Activated naive CD4-positive, alpha-beta T cell treated with anti-CD3 and anti-CD28 coated beads for 36 hours (primary cell): ENCODE measurements at regions not wholly inside any gene's neighbourhood (a gene's known extent, or its start where the extent isn't known, plus 50 kb on each side); places are given as distances from the start of the nearest gene placed in this dataset.
"Not testable (repeated sequence)": the region's sequence is repeated elsewhere in the genome, so short reads cannot be mapped to it uniquely, and the experiment has no call there.

Experiments used
- CTCF ChIA-PET: fragments of 350-600 bp; sonication (Branson Sonifier 250); formaldehyde crosslinking; loops from one replicate; lab custom pipeline; 2021; ENCODE audit warnings: antibody characterized with exemption; lab: Charles Lee
- DNase-seq: peaks from one replicate; pipeline ENCODE4 v3.0.0-alpha.2; 2020
- H3K27ac Mint-ChIP-seq: one replicate; pipeline ENCODE4 v1.8.0; 2021; ENCODE audit warnings: mild to moderate bottlenecking, mixed read lengths
- H3K27me3 Mint-ChIP-seq: one replicate; pipeline ENCODE4 v1.8.0; 2021; ENCODE audit warnings: low read depth, mixed read lengths
- H3K36me3 Mint-ChIP-seq: one replicate; pipeline ENCODE4 v1.8.0; 2021; ENCODE audit warnings: low read depth, mixed read lengths
- H3K4me1 Mint-ChIP-seq: one replicate; pipeline ENCODE4 v1.8.0; 2021; ENCODE audit warnings: low read depth, mixed read lengths
- H3K4me3 Mint-ChIP-seq: one replicate; pipeline ENCODE4 v1.8.0; 2021; ENCODE audit warnings: mild to moderate bottlenecking, moderate library complexity, mixed read lengths
- H3K9me3 Mint-ChIP-seq: one replicate; pipeline ENCODE4 v1.8.0; 2021; ENCODE audit warnings: mixed read lengths
- intact Hi-C: fragments of 100-400 bp; cut with micrococcal nuclease; formaldehyde crosslinking; loops from one replicate; pipeline ENCODE4 v1.15.1; 2023

DNA sequence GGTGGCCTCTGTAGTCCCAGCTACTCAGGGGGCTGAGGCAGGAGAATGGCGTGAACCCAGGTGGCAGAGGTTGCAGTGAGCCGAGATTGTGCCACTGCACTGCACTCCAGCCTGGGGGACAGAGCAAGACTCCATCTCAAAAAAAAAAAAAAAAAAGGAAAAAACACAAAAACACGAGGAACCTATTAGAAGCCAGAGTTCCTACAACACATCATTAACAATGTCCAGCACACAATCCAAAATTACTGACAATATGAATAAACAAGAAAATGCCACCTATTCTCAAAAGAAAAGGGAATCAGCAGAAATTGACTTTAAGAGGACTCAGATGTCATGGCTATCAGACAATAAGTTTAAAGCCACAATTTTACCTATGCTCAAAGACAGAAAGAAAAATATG, 57.3 kb upstream of the HS3ST3A1 start:
- H3K27me3 Mint-ChIP-seq, DNase-seq, H3K4me3 Mint-ChIP-seq, H3K9me3 Mint-ChIP-seq, H3K27ac Mint-ChIP-seq, H3K36me3 Mint-ChIP-seq, intact Hi-C loops, H3K4me1 Mint-ChIP-seq: not testable (repeated sequence)
- CTCF ChIA-PET, result interaction anchor here (0.6 kb wide), 1 partner anchor 11 kb away, joined by 3 read pairs; no protein-coding TSS in a partner anchor

DNA sequence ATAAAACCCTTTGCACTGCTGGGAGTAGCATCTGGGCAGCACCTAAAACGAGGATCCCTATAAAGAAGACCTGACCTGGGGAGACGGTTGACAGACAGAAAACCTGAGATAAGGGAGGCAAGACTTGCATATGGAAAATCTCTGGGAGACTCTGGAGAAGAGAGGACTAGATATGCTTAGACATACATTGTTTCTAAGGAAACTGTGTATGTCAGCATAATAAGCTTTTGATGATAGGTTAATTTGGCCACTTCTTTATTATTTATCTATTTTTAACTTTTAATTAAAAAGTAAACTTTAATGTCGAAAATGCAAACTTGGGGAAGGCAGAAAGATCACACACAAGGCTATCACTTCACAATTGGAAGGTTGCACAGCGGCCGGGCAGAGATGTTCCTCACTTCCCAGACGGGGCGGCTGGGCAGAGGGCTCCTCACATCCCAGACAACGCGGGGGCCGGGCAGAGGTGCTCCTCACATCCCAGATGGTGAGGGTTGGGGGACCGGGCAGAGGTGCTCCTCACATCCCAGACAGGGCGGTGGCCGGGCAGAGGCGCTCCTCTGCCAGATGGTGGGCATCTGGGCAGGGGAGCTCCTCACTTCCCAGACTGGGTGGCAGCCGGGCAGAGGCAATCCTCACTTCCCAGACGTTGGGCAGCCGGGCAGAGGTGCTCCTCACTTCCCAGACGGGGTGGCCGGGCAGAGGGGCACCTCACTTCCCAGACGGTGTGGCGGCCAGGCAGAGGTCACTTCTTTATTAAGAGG, 64.3 kb upstream of the HS3ST3A1 start:
- intact Hi-C loops, result no loop called here
- CTCF ChIA-PET, result no interaction called here
- Mint-ChIP-seq H3K27me3 (peaks cover 14% of the 10 kb centered on the region), H3K4me3 (no peak overlapping the region), H3K36me3 (peaks cover 7% of the 10 kb centered on the region), H3K4me1 (no peaks in the 10 kb centered on the region), H3K9me3 (peaks cover 16% of the 10 kb centered on the region), H3K27ac (no peak overlapping the region)
- no peak for DNase-seq

DNA sequence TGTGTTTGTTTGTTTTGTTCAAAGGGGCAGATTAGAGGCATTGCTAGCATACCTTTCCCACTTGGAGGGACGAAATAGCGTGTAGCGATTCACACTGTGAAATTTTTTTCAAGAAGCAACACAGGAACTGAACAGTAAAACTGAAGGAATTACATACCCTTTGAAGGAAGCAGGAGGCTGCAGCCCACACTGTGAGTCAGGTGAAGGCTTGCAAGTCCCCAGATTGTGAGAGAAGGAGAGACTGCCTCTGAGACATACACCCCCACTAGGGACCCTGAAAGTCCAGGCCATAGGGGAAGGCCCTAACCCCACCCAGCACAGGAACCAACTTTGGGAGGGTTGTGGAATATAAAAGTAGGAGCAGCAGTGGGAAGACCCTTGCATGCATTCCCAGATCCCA, 69.6 kb upstream of the HS3ST3A1 start:
- CTCF ChIA-PET, result no interaction called here
- Mint-ChIP-seq H3K4me3 (no peak overlapping the region), H3K36me3 (peaks cover 9% of the 10 kb centered on the region), H3K4me1 (no peaks in the 10 kb centered on the region), H3K27me3 (peaks cover 26% of the 10 kb centered on the region), H3K9me3 (peaks cover 16% of the 10 kb centered on the region), H3K27ac (no peak overlapping the region)
- DNase-seq, result no peak
- intact Hi-C loops, result no loop called here

DNA sequence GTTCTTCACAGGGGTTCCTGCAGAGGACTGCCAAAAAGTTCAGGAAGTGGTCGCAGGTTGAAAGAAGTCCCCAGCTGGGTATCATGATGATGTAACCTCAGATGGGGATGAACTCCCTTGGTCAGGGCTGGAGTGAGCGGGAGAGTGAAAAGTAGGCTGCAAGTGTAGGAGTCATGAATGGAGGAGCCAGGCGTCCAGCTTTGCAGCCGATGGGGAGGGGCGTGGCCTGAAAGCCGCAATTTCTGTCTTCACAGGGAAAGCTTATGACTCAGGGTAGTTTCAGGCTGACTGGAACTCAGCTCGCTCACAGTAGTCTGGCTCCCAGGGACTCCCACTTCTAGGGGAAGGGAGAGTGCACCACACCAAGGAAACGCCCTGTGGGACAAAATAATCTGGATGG, 70.0 kb upstream of the HS3ST3A1 start:
- intact Hi-C loops, result no loop called here
- CTCF ChIA-PET, result no interaction called here
- Mint-ChIP-seq H3K4me1 (no peaks in the 10 kb centered on the region), H3K36me3 (peaks cover 9% of the 10 kb centered on the region), H3K27me3 (peaks cover 26% of the 10 kb centered on the region), H3K4me3 (no peak overlapping the region), H3K9me3 (peaks cover 16% of the 10 kb centered on the region), H3K27ac (no peak overlapping the region)
- DNase-seq, result peak; percentile 6

DNA sequence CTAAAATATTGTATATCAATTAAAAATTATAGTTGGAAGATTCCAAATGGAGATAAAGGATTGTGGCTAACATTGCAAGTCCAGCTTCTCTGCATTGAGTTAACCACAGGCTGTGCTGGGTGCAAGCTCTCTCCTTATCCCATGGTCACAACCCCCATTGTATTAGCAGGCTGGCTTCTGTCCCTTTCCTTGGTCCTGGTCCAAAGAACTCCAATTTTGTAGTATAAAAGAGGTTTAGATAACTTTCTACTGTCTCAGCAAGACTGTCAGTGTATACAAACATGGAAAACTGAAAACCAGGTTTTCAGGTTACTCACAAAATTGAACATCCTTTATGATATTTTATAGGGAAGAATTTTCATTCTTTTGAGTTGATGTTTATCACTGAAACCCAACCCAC, 76.6 kb upstream of the HS3ST3A1 start:
- peaks cover 1% of the 10 kb centered on the region for H3K36me3 Mint-ChIP-seq
- H3K9me3 Mint-ChIP-seq, result no peaks in the 10 kb centered on the region
- CTCF ChIA-PET, result no interaction called here
- peaks cover 13% of the 10 kb centered on the region for H3K27me3 Mint-ChIP-seq
- H3K4me1 Mint-ChIP-seq, result no peaks in the 10 kb centered on the region
- no peak overlapping the region for H3K27ac Mint-ChIP-seq
- DNase-seq, result no peak
- intact Hi-C loops, result no loop called here
- H3K4me3 Mint-ChIP-seq, result no peak overlapping the region

DNA sequence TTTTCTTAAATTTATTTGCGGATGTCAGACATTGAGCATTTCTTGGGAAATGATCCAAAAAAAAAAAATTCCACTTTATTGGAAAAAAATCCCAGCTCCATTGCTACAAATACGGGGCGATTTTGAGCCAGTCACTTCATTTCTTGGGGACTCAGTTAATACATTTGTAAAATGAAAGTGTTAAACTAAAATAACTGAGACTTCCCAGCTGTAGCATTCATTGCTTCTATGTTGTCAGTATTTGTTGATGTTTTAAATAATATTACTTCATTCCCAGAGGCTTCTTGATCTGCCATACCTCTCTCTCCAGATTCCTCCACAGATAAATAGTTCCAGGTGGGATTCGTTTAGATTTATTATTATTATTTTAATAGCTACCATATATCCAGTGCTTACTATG, 77.1 kb upstream of the HS3ST3A1 start:
- no peak for DNase-seq
- H3K9me3 Mint-ChIP-seq, result no peaks in the 10 kb centered on the region
- peaks cover 10% of the 10 kb centered on the region for H3K27me3 Mint-ChIP-seq
- CTCF ChIA-PET, result no interaction called here
- H3K4me1 Mint-ChIP-seq, result no peaks in the 10 kb centered on the region
- peaks cover 1% of the 10 kb centered on the region for H3K36me3 Mint-ChIP-seq
- intact Hi-C loops, result no loop called here
- H3K4me3 Mint-ChIP-seq, result no peak overlapping the region
- H3K27ac Mint-ChIP-seq, result no peak overlapping the region

DNA sequence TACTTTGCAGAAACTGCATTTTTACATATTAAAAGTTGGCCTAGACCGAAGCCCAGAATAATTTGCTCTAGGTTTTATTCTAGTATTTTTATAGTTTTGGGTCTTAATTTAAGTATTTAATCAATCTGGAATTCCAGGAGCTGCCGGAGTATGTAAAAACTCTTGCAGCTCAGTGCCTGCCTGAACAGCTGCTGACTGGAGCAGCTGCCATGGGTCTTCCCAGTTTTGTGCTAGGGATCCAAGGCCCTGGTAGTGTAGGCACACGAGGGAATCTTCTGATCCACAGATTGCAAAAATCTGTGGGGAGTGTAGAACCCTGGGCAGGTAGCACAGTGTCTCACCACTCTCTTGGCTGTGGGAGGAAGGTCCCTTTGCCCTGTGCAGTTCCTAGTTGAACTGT, 87.0 kb upstream of the HS3ST3A1 start:
- CTCF ChIA-PET, result no interaction called here
- Mint-ChIP-seq H3K9me3 (peaks cover 1% of the 10 kb centered on the region), H3K36me3 (no peaks in the 10 kb centered on the region), H3K27ac (no peak overlapping the region), H3K27me3 (peaks cover 12% of the 10 kb centered on the region), H3K4me3 (no peak overlapping the region), H3K4me1 (no peaks in the 10 kb centered on the region)
- DNase-seq, result no peak
- intact Hi-C loops, result no loop called here

DNA sequence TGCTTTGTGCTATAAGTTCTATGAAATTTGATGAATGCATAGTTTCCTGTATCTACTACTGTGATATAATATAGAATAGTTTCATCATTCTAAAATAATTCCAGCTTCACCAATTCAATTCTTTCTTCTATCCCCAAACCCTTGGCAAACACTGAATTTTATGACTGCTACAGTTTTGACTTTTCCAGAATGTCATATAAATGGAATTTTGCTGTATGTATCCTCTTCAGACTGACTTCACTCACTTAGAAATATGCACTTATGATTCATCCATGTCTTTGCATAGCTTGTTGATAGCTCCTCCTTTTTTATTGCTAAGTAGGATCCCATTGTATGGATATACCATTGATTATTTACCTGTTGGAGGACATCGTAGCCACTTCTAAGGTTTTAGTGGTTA, 89.1 kb upstream of the HS3ST3A1 start:
- no peaks in the 10 kb centered on the region for H3K36me3 Mint-ChIP-seq
- CTCF ChIA-PET, result no interaction called here

DNA sequence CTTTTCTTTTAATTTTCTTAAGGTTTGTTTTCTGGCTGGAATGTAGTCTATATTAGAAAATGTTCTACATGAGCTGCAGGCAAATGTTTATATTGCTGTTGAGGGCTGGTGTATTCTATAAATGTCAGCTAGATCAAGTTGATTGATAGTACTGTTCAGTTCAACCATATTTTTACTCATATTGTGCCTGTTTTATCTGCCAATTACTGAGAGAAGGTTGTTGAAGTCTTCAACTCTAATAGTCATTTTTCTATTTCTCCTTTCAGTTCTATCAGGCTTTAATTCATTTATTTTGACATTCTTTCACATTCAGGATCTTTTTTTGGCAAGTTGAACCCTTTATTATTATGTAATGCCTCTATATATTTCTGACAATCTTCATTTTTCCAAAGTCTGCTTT, 93.2 kb upstream of the HS3ST3A1 start:
- H3K27ac Mint-ChIP-seq, result no peak overlapping the region
- H3K9me3 Mint-ChIP-seq, result peaks cover 4% of the 10 kb centered on the region
- CTCF ChIA-PET, result interaction anchor here (0.6 kb wide), 1 partner anchor 606 kb away, joined by 4 read pairs; the partner anchor contains the start of gene HS3ST3B1
- no peak overlapping the region for H3K4me3 Mint-ChIP-seq
- intact Hi-C loops, result no loop called here
- peaks cover 9% of the 10 kb centered on the region for H3K27me3 Mint-ChIP-seq
- H3K4me1 Mint-ChIP-seq, result no peaks in the 10 kb centered on the region
- no peak for DNase-seq
- no peaks in the 10 kb centered on the region for H3K36me3 Mint-ChIP-seq

More for the DNA sequence above, 89.1 kb upstream of the HS3ST3A1 start:
- Mint-ChIP-seq H3K4me3 (no peak overlapping the region), H3K27ac (no peak overlapping the region), H3K4me1 (no peaks in the 10 kb centered on the region), H3K9me3 (peaks cover 1% of the 10 kb centered on the region), H3K27me3 (peaks cover 14% of the 10 kb centered on the region)
- intact Hi-C loops, result no loop called here
- DNase-seq, result no peak

DNA sequence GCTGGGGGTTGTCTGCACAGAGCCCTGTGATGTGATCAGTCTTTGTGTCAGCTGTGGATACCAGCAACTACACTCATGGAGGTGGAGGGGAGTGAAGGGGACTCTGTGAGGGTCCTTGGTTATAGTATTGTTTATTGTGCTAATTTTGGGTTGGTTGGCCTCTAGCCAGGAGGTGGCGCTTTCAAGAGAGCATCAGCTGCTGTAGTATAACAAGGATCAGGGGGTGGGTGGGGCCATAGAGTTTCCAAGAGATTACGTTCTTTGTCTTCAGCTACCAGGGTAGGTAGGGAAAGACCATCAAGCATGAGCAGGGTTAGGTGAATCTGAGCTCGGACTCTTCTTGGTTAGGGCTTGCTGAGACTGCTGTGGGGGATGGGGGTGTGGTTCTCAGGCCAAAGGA, 97.1 kb upstream of the HS3ST3A1 start:
- Mint-ChIP-seq H3K36me3 (no peaks in the 10 kb centered on the region), H3K4me1 (no peaks in the 10 kb centered on the region), H3K27me3 (peaks cover 9% of the 10 kb centered on the region), H3K4me3 (no peak overlapping the region), H3K27ac (no peak overlapping the region), H3K9me3 (peaks cover 3% of the 10 kb centered on the region)
- CTCF ChIA-PET, result no interaction called here
- no peak for DNase-seq
- intact Hi-C loops, result no loop called here

DNA sequence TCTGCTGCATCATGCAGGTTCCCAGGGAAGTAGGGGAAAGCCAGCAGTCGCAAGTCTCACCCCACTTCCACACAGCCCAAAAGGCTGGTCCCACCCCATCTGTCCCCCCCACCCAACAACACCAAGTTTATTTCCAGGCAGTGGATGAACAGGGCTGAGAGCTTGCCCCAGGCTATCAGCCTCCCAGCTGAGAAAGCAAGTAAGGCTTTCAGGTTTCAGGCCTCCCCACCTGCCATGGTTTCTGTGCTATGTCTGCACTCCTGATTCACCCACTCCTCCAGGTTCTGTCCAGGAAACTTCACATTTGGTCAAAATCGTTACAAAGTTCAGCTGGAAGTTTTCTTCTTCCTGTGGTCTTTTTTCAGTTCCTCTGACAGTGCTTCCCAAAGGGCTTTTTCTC, 97.5 kb upstream of the HS3ST3A1 start:
- DNase-seq, result no peak
- Mint-ChIP-seq H3K4me1 (no peaks in the 10 kb centered on the region), H3K27me3 (peaks cover 8% of the 10 kb centered on the region), H3K27ac (no peak overlapping the region), H3K36me3 (no peaks in the 10 kb centered on the region), H3K9me3 (peaks cover 3% of the 10 kb centered on the region), H3K4me3 (no peak overlapping the region)
- intact Hi-C loops, result no loop called here
- CTCF ChIA-PET, result interaction anchor here (0.8 kb wide), 1 partner anchor 17 kb away, joined by 4 read pairs; no protein-coding TSS in a partner anchor

DNA sequence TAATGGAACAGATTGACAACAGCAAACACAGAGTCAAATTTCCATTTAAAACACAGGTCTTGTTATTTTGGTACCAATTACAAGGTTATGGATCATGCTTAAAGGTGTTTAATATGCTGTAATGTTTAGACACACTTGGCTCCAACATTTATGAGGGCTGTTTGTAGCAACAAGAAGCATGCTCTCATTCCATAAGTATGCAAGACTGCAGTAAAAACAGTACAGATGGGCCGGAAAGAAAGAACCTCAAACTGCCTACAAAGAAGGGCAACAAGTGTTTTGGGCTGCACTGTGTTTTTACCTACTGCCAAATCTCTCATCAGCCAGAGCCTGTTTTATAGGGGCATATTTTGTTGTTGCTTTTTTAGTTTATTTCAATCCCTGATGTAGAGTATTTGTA, 100.5 kb upstream of the HS3ST3A1 start:
- no peak overlapping the region for H3K27ac Mint-ChIP-seq
- CTCF ChIA-PET, result no interaction called here
- H3K4me3 Mint-ChIP-seq, result no peak overlapping the region
- no peaks in the 10 kb centered on the region for H3K4me1 Mint-ChIP-seq
- peaks cover 3% of the 10 kb centered on the region for H3K9me3 Mint-ChIP-seq
- intact Hi-C loops, result no loop called here
- no peaks in the 10 kb centered on the region for H3K36me3 Mint-ChIP-seq
- no peak for DNase-seq
- peaks cover 14% of the 10 kb centered on the region for H3K27me3 Mint-ChIP-seq

DNA sequence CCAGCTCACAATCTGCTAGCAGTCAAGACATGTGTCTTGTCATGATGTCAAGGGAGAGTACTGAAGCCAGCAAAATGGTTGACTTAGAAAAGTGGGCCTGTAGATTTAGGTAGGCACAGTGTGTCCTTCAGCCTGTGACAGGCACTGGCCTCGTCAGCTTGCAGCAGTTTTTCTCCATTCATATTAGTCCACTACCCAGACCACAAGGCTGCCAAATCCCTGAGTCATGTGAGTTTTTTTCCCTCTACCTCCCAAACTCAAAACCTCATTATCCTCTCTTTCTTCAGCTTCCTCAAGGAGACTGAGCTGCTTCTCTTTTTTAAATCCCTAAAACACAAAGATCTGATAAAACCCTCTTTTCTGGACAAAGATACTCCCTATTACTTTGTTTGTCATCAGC, 102.6 kb upstream of the HS3ST3A1 start:
- Mint-ChIP-seq H3K9me3 (no peaks in the 10 kb centered on the region), H3K4me3 (no peak overlapping the region), H3K4me1 (no peaks in the 10 kb centered on the region), H3K36me3 (no peaks in the 10 kb centered on the region), H3K27me3 (peaks cover 14% of the 10 kb centered on the region), H3K27ac (no peak overlapping the region)
- CTCF ChIA-PET, result no interaction called here
- intact Hi-C loops, result no loop called here
- DNase-seq, result no peak
